ENCODE measurements at regions not wholly inside any gene's neighbourhood (a gene's known extent, or its start where the extent isn't known, plus 50 kb on each side); places are given as distances from the start of the nearest gene placed in this dataset.

DNA sequence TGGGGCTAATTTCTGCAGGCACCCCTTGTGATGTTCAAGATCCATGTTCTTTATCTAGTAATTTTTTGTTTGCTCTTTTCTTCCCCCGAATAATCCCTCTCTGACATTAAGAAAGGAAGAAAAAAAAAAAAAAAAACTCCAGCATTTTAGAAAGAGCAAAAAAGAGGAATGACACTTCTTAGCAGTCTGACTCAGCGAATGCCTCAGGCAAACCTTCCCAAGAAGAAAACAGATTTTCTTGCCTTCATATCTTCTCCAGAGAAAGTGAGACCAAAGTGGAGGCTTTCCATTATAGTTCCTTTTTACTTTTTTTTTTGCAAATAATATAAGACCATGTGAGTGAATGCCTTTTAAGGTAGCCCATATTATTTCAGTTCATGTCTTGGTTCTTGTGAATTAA is 479.0 kb upstream of the SYT1 start:
- Histone ChIP-seq H3K27me3 (ENCODE audit: control insufficient read depth, insufficient read depth, low read length) (no peaks in the 10 kb centered on the region), H4K5ac (ENCODE audit: low read depth, low read length) (no peak overlapping the region), H2BK15ac (ENCODE audit: low read depth, low read length) (no peak overlapping the region), H3K9me1 (ENCODE audit: insufficient read depth, low read length) (no peaks in the 10 kb centered on the region), H4K8ac (ENCODE audit: low read depth in 2 of 2, low read length in 2 of 2) (no peak overlapping the region), H3K14ac (replicated peaks; ENCODE audit: low read depth, low read length) (no peak overlapping the region), H3K4me2 (ENCODE audit: low read depth, low read length) (no peak overlapping the region), H3K36me3 (ENCODE audit: control insufficient read depth, insufficient read depth, low read length) (no peaks in the 10 kb centered on the region), H2BK120ac (ENCODE audit: low read depth, low read length) (no peak overlapping the region), H4K20me1 (ENCODE audit: insufficient read depth, low read length) (no peaks in the 10 kb centered on the region), H2AFZ (replicated peaks; ENCODE audit: low read length, poor library complexity) (no peak overlapping the region), H3K9ac (ENCODE audit: low read depth, low read length) (no peak overlapping the region), H3K4me3 (ENCODE audit: insufficient read depth, low read depth, low read length) (no peak overlapping the region), H3K56ac (ENCODE audit: extremely low read depth, insufficient read depth, low read length) (no peak overlapping the region), H3K27ac (ENCODE audit: insufficient read depth, low read length) (no peak overlapping the region), H3K4ac (ENCODE audit: low read depth, low read length) (no peak overlapping the region), H3K18ac (ENCODE audit: low read depth, low read length) (no peak overlapping the region), H4K91ac (ENCODE audit: insufficient read depth, low read depth, low read length) (no peak overlapping the region), H2BK20ac (ENCODE audit: low read depth, low read length) (no peak overlapping the region), H3K23ac (ENCODE audit: low read depth, low read length) (no peak overlapping the region), H3K4me1 (ENCODE audit: control insufficient read depth, insufficient read depth, low read length) (no peaks in the 10 kb centered on the region), H2AK5ac (ENCODE audit: low read depth, low read length) (no peak overlapping the region), H3K9me3 (ENCODE audit: control insufficient read depth, insufficient read depth, low read length) (no peaks in the 10 kb centered on the region), H2BK5ac (ENCODE audit: low read depth, low read length, poor library complexity, severe bottlenecking) (no peak overlapping the region), H3K79me1 (ENCODE audit: low read depth in 1 of 2, low read length in 2 of 2) (no peaks in the 10 kb centered on the region), H2AK9ac (replicated peaks; ENCODE audit: low read depth, low read length, poor library complexity) (no peak overlapping the region)
- ChIA-PET POLR2A (ENCODE audit: unreplicated experiment) (no interaction called here), CTCF (interaction anchor here (0.6 kb wide), 1 partner anchor 22 kb away, joined by 6 read pairs; no protein-coding TSS in a partner anchor)
- WGBS, 2 experiments (ENCODE audit: extremely low coverage in 2 of 2, insufficient read length in 1 of 2): no CpG with 5 or more reads among the region's 2 CpGs
- no TSS peak for BruUV-seq (replicated peaks)
- intact Hi-C loops (cut with micrococcal nuclease): no loop called here
- in situ Hi-C loops (cut with MboI; ENCODE audit: low sequenced_read_pairs): no loop called here
- ATAC-seq (ENCODE audit: low read depth) (no peak), DNase-seq (peak; percentile 16)
- TF ChIP-seq MAFK (IDR thresholded peaks at IDR 0.05; ENCODE audit: low read depth, low read length): no peak
- no peak for TF ChIP-seq POLR2A (IDR thresholded peaks at IDR 0.05; ENCODE audit: low read depth, low read length)
- TF ChIP-seq MXI1 (IDR thresholded peaks at IDR 0.05; ENCODE audit: borderline replicate concordance, low read depth, low read length): no peak
- dilution Hi-C loops (cut with HindIII; ENCODE audit: low sequenced_read_pairs, unreplicated experiment): no loop called here
